ENCODE measurements at regions not wholly inside any gene's neighbourhood (a gene's known extent, or its start where the extent isn't known, plus 50 kb on each side); places are given as distances from the start of the nearest gene placed in this dataset.
"Not testable (repeated sequence)": the region's sequence is repeated elsewhere in the genome, so short reads cannot be mapped to it uniquely, and the experiment has no call there.

GRCh38 chr18:47399475-47399874 lies 148.0 kb upstream of the SKOR2 start:
- FAIRE-seq, result no peak

- FAIRE-seq, result no peak
These were observed 146.3 kb upstream of the SKOR2 start for GRCh38 chr18:47397671-47398319.

GRCh38 chr18:47391665-47392064 lies 140.2 kb upstream of the SKOR2 start:
- no peak for FAIRE-seq

GRCh38 chr18:47390410-47391024 lies 139.1 kb upstream of the SKOR2 start:
- FAIRE-seq, result no peak

DNA sequence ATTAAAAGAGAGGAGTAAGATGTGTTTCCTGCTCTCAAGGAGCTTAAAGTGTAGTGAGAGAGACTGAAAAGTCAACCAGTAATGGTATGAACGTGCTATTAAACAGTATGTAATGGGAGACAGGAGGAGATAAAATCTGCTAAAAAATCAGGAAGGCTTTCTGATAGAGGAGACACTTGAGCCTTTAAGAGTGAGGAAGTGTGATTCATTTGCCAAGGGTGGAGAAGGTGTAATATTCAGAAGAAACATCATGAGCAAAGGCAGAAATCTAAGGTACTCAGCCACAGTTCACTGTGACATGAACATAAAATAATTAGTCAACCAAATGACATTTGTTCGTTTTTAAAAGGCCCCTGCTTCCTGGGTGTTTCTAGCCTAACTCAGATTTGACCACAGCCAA lies 137.8 kb upstream of the SKOR2 start:
- no peak for FAIRE-seq

DNA sequence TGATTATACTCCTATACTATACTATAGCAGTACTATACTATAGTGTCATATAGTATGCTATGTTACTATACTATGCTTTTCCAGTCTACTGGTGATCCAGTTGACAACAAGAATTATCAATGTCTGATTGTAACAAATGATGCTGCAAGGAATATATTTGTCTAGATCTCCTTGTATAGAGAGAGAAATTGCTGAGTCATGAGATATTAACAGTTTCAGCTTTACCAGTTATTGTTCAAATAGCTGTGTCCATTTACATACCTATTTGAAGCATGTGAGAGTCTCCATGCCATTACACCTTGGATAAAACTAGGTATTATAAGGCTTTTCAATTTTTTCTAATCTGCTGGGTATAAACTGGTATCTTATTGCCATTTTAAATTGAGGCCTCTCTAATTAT lies 136.4 kb upstream of the SKOR2 start:
- no peak for FAIRE-seq

DNA sequence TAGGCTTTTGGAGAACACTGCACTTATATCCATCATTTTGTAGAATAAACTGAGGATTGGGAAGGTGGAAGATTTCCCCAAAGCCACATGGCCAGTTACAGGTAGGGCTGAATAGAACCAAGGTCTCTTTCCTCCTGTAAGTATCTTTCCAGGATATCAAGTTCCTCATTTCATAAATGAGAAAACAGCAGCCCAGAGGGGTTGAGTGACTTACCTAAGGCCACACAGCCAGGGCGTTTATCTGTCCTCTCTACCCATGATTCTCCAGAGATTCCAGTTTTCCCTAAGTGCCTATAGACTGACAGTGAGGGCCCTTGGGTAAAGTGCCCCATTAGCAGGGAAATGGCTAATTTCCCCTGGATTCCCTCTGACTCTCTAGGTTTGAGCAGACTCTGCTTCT lies 132.3 kb upstream of the SKOR2 start:
- no peak for FAIRE-seq

GRCh38 chr18:47381975-47382570 lies 130.6 kb upstream of the SKOR2 start:
- FAIRE-seq, result no peak

GRCh38 chr18:47380153-47380552 lies 128.7 kb upstream of the SKOR2 start:
- FAIRE-seq, result no peak

DNA sequence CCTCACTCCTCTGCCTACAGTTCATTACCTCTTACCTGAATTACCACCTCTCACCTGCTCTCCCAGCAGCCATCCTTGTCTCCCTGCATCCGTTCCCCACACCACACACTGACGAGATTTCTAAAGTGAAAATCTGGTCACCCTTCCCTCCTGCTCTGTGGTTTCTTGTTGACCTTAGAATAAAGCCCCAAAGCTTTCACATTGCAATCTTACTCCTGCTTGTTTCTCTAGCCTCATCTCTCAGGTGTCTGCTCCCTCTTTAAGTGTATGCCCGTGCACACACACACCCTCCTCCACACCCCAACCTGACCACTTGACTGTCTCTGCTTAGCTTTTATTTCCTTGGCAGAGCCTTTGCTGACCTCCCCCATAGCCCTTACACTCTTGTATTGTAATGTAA lies 122.0 kb upstream of the SKOR2 start:
- no peak for FAIRE-seq

GRCh38 chr18:47370052-47370451 lies 118.6 kb upstream of the SKOR2 start:
- no peak for FAIRE-seq

- FAIRE-seq, result not testable (repeated sequence)
These were observed 102.6 kb upstream of the SKOR2 start for GRCh38 chr18:47354061-47354460.

DNA sequence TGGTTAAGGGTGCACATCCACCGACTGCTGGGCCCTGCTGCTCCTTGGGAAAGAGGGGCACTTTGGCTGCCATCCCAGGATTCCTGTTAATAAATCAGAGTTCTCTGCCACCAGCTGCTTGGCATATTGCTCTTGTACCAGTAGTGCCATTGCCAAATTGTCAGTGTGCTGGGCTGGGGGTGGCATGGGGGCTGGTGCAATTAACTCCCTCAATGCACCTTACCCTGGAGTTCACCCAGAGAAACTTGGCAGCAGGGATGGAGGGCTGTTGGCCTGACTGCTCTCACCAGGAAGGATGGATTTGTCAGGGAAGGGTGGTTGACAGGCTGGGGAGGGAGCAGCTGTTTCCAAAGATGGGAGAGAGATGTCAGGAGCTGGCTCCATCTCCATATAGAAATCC lies 94.6 kb upstream of the SKOR2 start:
- FAIRE-seq, result no peak

- FAIRE-seq, result no peak
These were observed 93.8 kb upstream of the SKOR2 start for GRCh38 chr18:47345291-47345690.

- FAIRE-seq, result no peak
These were observed 91.8 kb upstream of the SKOR2 start for GRCh38 chr18:47343291-47343690.

DNA sequence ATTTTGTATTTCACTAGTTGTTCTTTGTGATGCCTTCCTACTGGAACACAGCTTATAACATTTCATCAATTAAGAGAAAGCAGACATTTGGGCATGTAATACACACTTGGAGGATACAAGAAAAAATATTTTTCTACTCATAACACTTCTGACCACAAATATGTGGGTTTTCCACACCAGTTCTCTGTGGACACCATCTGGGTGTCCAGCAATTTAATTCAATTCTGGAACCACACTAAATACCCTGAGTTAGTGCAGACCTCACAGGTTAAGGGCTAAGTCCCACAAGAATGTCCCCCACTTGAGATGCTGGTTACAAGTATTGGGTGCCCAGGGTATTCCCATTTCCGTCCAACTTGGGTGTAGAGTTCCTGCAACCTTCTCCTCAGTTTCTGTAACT lies 91.1 kb upstream of the SKOR2 start:
- no peak for FAIRE-seq

DNA sequence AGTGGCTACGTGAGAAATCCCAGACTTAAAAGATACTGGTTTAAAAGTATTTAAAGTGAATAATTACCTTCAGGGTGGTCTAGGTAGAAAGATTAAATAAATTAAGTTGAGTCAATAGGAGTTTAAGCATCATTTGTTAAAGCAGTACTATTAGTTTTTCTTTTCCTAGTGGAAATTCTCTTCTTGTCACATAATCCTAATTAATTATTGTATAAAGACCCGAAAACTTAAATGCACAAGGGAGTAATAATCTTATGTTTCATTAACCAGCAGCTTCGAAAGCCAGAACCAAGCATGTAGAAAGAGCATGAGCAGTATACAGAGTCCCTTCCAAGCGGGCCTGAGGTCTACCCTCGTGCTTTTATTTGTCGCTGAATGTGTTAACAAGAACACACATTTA lies 90.2 kb upstream of the SKOR2 start:
- no peak for FAIRE-seq

- FAIRE-seq, result no peak
These were observed 83.5 kb upstream of the SKOR2 start for GRCh38 chr18:47334966-47335365.

- FAIRE-seq, result no peak
These were observed 82.6 kb upstream of the SKOR2 start for GRCh38 chr18:47333926-47334635.

DNA sequence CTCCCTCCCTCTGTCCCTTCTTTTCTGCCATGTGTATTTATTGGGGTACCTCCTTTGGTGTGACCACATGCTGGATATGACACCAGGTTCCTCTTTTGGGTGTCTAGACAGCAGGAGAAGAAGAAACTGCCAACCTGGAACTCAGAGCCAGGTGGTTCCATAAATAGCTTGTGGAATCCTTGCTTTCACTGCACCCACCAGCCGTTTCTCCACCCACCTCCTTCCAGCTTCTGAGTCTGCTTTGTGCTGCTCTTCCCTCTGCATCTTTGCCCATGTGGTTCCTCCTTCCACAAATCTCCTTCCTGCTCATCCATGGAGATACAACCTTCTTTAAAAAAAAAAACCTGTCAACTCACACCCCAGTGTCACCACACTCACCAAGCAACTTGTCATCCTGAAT lies 80.2 kb upstream of the SKOR2 start:
- no peak for FAIRE-seq

GRCh38 chr18:47331026-47331425 lies 79.6 kb upstream of the SKOR2 start:
- FAIRE-seq, result no peak

DNA sequence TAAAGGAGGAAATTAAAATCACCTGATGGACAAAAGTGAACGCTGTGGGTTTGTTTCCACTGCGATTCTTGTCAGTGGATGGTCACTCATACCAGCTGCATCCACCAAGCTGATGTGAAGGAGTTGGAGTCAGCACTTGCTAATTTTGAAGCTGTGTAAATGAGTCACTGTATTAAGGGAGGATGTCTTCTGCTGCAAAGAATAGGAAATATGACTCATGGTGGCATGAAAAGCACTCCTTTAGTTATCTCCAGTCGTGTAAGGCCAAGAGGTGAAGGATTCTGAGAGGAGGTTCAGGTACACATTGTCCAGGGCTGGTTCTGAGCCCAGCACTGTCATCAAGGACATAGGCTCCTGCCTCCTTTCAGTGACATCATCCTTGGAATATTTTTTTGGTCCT lies 71.7 kb upstream of the SKOR2 start:
- FAIRE-seq, result no peak

DNA sequence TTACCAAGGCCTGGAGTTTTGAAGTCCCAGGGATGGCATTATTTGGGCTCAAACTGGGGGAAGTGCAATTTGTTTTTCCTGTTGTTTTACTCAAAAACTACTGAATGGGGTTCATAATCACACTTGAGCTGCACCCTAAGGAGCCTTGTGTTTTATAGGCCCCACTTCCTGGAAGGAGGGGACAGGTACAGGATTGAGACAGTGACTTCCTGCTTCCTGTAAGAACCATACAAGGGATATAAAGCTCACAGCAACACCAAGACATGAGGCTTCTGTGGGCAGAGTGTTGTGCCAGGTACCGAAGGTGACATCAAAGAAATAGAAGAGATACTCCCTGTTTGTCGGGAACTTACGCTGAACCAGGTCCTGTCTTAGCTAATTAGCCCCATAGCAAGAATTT lies 70.4 kb upstream of the SKOR2 start:
- FAIRE-seq, result no peak
